PC-3 (cell line): ENCODE measurements at regions not wholly inside any gene's neighbourhood (a gene's known extent, or its start where the extent isn't known, plus 50 kb on each side); places are given as distances from the start of the nearest gene placed in this dataset.

Source experiments
- ATAC-seq: fragments of 200-7000 bp; cut with Tn5 transposase; 2 replicates; pipeline ENCODE4 v1.9.1; 2020; ENCODE audit warnings: mild to moderate bottlenecking, moderate library complexity
- BruUV-seq: library from RNA; stranded (reverse); fragments of 400-500 nt; replicated peaks from 2 replicates; lab custom pipeline; 2021; lab: Mats Ljungman, UMichigan
- CTCF ChIA-PET: fragments of 300-600 bp; sonication (Branson Sonifier 250); formaldehyde crosslinking; loops from one replicate; lab custom pipeline; 2022; ENCODE audit warnings: antibody characterized with exemption; lab: Charles Lee
- POLR2A ChIA-PET: fragments of 300-600 bp; sonication (Branson Sonifier 250); formaldehyde crosslinking; loops from one replicate; lab custom pipeline; 2022; ENCODE audit warnings: antibody characterized with exemption; ENCODE audit not compliant: unreplicated experiment; lab: Charles Lee
- DNase-seq: peaks from one replicate; pipeline ENCODE4 v3.0.0-alpha.2; 2015
- H2AFZ ChIP-seq: fragments of 300-600 bp; sonication (generic); 2 replicates; pipeline ENCODE4 v1.6.0; 2016; ENCODE audit warnings: antibody characterized with exemption, low read length
- H3F3A ChIP-seq: fragments of 300-600 bp; sonication (generic); one replicate; pipeline ENCODE4 v1.6.0; 2017; ENCODE audit warnings: antibody characterized with exemption, low read length, control low read depth, mild to moderate bottlenecking; ENCODE audit not compliant: unreplicated experiment
- H3K27ac ChIP-seq: fragments of 300-600 bp; sonication (generic); 2 replicates; pipeline ENCODE4 v1.5.1; 2016; ENCODE audit warnings: mild to moderate bottlenecking, low read length
- H3K27me3 ChIP-seq: fragments of 300-600 bp; sonication (generic); 2 replicates; pipeline ENCODE4 v1.6.1; 2016; ENCODE audit warnings: low read length, mixed read lengths
- H3K36me3 ChIP-seq: fragments of 300-600 bp; sonication (generic); 2 replicates; pipeline ENCODE4 v1.6.1; 2016; ENCODE audit warnings: low read depth, mixed run types, low read length, mixed read lengths
- H3K4me1 ChIP-seq: fragments of 300-600 bp; sonication (generic); 2 replicates; pipeline ENCODE4 v1.5.1; 2016; ENCODE audit warnings: low read length; ENCODE audit not compliant: insufficient read depth
- H3K4me2 ChIP-seq: fragments of 300-600 bp; sonication (generic); 2 replicates; pipeline ENCODE4 v1.6.0; 2016; ENCODE audit warnings: low read length
- H3K4me3 ChIP-seq: fragments of 300-600 bp; sonication (generic); 2 replicates; pipeline ENCODE4 v1.5.1; 2016; ENCODE audit warnings: mild to moderate bottlenecking, low read length, mixed read lengths
- H3K79me2 ChIP-seq: fragments of 300-600 bp; sonication (generic); 2 replicates; pipeline ENCODE4 v1.6.1; 2017; ENCODE audit warnings: low read length, mixed read lengths
- H3K9ac ChIP-seq: fragments of 300-600 bp; sonication (generic); 2 replicates; pipeline ENCODE4 v1.6.0; 2016; ENCODE audit warnings: mild to moderate bottlenecking, low read length
- H3K9me2 ChIP-seq: fragments of 300-600 bp; sonication (generic); replicated peaks from 2 replicates; pipeline ENCODE4 v1.6.1; 2016; ENCODE audit warnings: mixed run types, low read length, mixed read lengths
- H3K9me3 ChIP-seq: fragments of 300-600 bp; sonication (generic); 2 replicates; pipeline ENCODE4 v1.6.1; 2016; ENCODE audit warnings: low read length, mixed read lengths
- H4K20me1 ChIP-seq: fragments of 300-600 bp; sonication (generic); 2 replicates; pipeline ENCODE4 v1.6.1; 2016; ENCODE audit warnings: low read length, mixed read lengths
- CTCF ChIP-seq: fragments of 300-600 bp; sonication (generic); conservative IDR thresholded peaks from 2 replicates; pipeline ENCODE4 v1.5.1; 2017; ENCODE audit warnings: antibody characterized with exemption, low read depth, mild to moderate bottlenecking, low read length
- EZH2 ChIP-seq: fragments of 300-600 bp; sonication (generic); IDR thresholded peaks from one replicate; pipeline ENCODE4 v1.6.1; 2017; ENCODE audit warnings: antibody characterized with exemption, mild to moderate bottlenecking, low read length; ENCODE audit not compliant: unreplicated experiment
- EZH2phosphoT487 ChIP-seq: fragments of 300-600 bp; sonication (generic); IDR thresholded peaks from 2 replicates; pipeline ENCODE4 v1.6.1; 2018; ENCODE audit warnings: mild to moderate bottlenecking, antibody characterized with exemption, low read length, borderline replicate concordance
- intact Hi-C: fragments of 100-400 bp; cut with micrococcal nuclease; formaldehyde crosslinking; loops from 2 replicates; pipeline ENCODE4 v1.9.0; 2023

GRCh38 chr10:8902926-8903325 lies 848.4 kb downstream of the GATA3 start:
- no peaks in the 10 kb centered on the region for H3K79me2 ChIP-seq

GRCh38 chr10:8908013-8908412 lies 853.5 kb downstream of the GATA3 start:
- H3K36me3 ChIP-seq: no peaks in the 10 kb centered on the region
- DNase-seq: no peak
- H3K27me3 ChIP-seq: 0 out of 2 replicates have a peak, but pooled peaks cover 9% of the 10 kb centered on the region
- no peaks in the 10 kb centered on the region for H3K9me3 ChIP-seq
- no peaks in the 10 kb centered on the region for H4K20me1 ChIP-seq
- H3K4me1 ChIP-seq: no peaks in the 10 kb centered on the region
- H3K79me2 ChIP-seq: no peaks in the 10 kb centered on the region
- intact Hi-C loops: no loop called here
- BruUV-seq: no TSS peak
- TF ChIP-seq CTCF (peak; percentile 13; the same call in 1 of the 2 replicates), EZH2phosphoT487 (no peak)
- H3K4me3 ChIP-seq: no peak overlapping the region
- H3K27ac ChIP-seq: no peak overlapping the region
- no peak for ATAC-seq
- no peak overlapping the region for H3K4me2 ChIP-seq
- ChIA-PET POLR2A (no interaction called here), CTCF (no interaction called here)
- no peaks in the 10 kb centered on the region for H3K9me2 ChIP-seq
- no peak overlapping the region for H2AFZ ChIP-seq
- H3F3A ChIP-seq: no peaks in the 10 kb centered on the region
- no peak overlapping the region for H3K9ac ChIP-seq

More at GRCh38 chr10:8902926-8903325, 848.4 kb downstream of the GATA3 start:
- H3K4me2 ChIP-seq: no peak overlapping the region
- 0 out of 2 replicates have a peak, but pooled peaks cover 11% of the 10 kb centered on the region for H3K27me3 ChIP-seq
- no peaks in the 10 kb centered on the region for H4K20me1 ChIP-seq
- no peaks in the 10 kb centered on the region for H3K4me1 ChIP-seq
- TF ChIP-seq CTCF (no peak), EZH2phosphoT487 (no peak), EZH2 (no peak)
- intact Hi-C loops: no loop called here
- ATAC-seq (no peak), DNase-seq (no peak)
- no peak overlapping the region for H3K27ac ChIP-seq
- POLR2A ChIA-PET: no interaction called here
- H3F3A ChIP-seq: no peaks in the 10 kb centered on the region
- CTCF ChIA-PET: no interaction called here
- H3K9me2 ChIP-seq: no peaks in the 10 kb centered on the region
- H3K9me3 ChIP-seq: no peaks in the 10 kb centered on the region
- no peaks in the 10 kb centered on the region for H3K36me3 ChIP-seq
- BruUV-seq: no TSS peak
- no peak overlapping the region for H2AFZ ChIP-seq
- no peak overlapping the region for H3K4me3 ChIP-seq
- H3K9ac ChIP-seq: no peak overlapping the region

GRCh38 chr10:8910314-8910713 lies 855.8 kb downstream of the GATA3 start:
- H3K4me2 ChIP-seq: no peak overlapping the region
- H3K4me1 ChIP-seq: 0 out of 2 replicates have a peak, but pooled peaks cover 3% of the 10 kb centered on the region
- no peak overlapping the region for H3K27ac ChIP-seq
- no peaks in the 10 kb centered on the region for H3K9me2 ChIP-seq
- no peaks in the 10 kb centered on the region for H3F3A ChIP-seq
- H4K20me1 ChIP-seq: no peaks in the 10 kb centered on the region
- BruUV-seq: no TSS peak
- DNase-seq (no peak), ATAC-seq (no peak)
- H3K79me2 ChIP-seq: no peaks in the 10 kb centered on the region
- no peaks in the 10 kb centered on the region for H3K9me3 ChIP-seq
- no peak overlapping the region for H3K9ac ChIP-seq
- CTCF ChIA-PET: no interaction called here
- POLR2A ChIA-PET: no interaction called here
- intact Hi-C loops: no loop called here
- 0 out of 2 replicates have a peak, but pooled peaks cover 9% of the 10 kb centered on the region for H3K27me3 ChIP-seq
- no peak for TF ChIP-seq EZH2
- TF ChIP-seq EZH2phosphoT487: no peak
- TF ChIP-seq CTCF: no peak
- no peak overlapping the region for H2AFZ ChIP-seq
- no peaks in the 10 kb centered on the region for H3K36me3 ChIP-seq
- no peak overlapping the region for H3K4me3 ChIP-seq
